GM23338 (cell line): ENCODE measurements at regions not wholly inside any gene's neighbourhood (a gene's known extent, or its start where the extent isn't known, plus 50 kb on each side); places are given as distances from the start of the nearest gene placed in this dataset.

ENCODE experiments used
- ATAC-seq: fragments of 200-7000 bp; cut with Tn5 transposase; 3 replicates; pipeline ENCODE4 v1.9.1; 2020
- DNase-seq: peaks from one replicate; pipeline ENCODE4 v3.0.0-alpha.2; 2015; ENCODE audit warnings: low spot score
- H2AFZ ChIP-seq: fragments of 200-600 bp; sonication (generic); 2 replicates; pipeline ENCODE4 v1.8.0; 2016; ENCODE audit warnings: antibody characterized with exemption, mild to moderate bottlenecking, moderate library complexity
- H3F3A ChIP-seq: fragments of 200-600 bp; sonication (generic); replicated peaks from 2 replicates; pipeline ENCODE4 v1.8.0; 2017; ENCODE audit warnings: antibody characterized with exemption, mixed run types, low read depth
- H3K27ac ChIP-seq: fragments of 200-600 bp; sonication (generic); 2 replicates; pipeline ENCODE4 v1.6.1; 2016; ENCODE audit warnings: low read depth
- H3K27me3 ChIP-seq: fragments of 200-600 bp; sonication (generic); 2 replicates; pipeline ENCODE4 v1.8.0; 2016; ENCODE audit warnings: mild to moderate bottlenecking, mixed run types, moderate library complexity; ENCODE audit not compliant: insufficient read depth
- H3K36me3 ChIP-seq: fragments of 200-600 bp; sonication (generic); 2 replicates; pipeline ENCODE4 v1.8.0; 2016; ENCODE audit warnings: mild to moderate bottlenecking; ENCODE audit not compliant: insufficient read depth
- H3K4me1 ChIP-seq: fragments of 200-600 bp; sonication (generic); 2 replicates; pipeline ENCODE4 v1.8.0; 2016; ENCODE audit warnings: mild to moderate bottlenecking, moderate library complexity; ENCODE audit not compliant: insufficient read depth
- H3K4me2 ChIP-seq: fragments of 200-600 bp; sonication (generic); 2 replicates; pipeline ENCODE4 v1.7.1; 2017; ENCODE audit warnings: mixed run types
- H3K4me3 ChIP-seq: fragments of 200-600 bp; sonication (generic); 2 replicates; pipeline ENCODE4 v1.6.1; 2016; ENCODE audit warnings: mixed run types
- H3K79me2 ChIP-seq: fragments of 200-600 bp; sonication (generic); replicated peaks from 2 replicates; pipeline ENCODE4 v1.8.0; 2017; ENCODE audit warnings: mild to moderate bottlenecking; ENCODE audit not compliant: insufficient read depth
- H3K9me2 ChIP-seq: fragments of 200-600 bp; sonication (generic); 2 replicates; pipeline ENCODE4 v1.8.0; 2017; ENCODE audit not compliant: insufficient read depth
- H4K20me1 ChIP-seq: fragments of 200-600 bp; sonication (generic); replicated peaks from 2 replicates; pipeline ENCODE4 v1.8.0; 2017; ENCODE audit warnings: mild to moderate bottlenecking; ENCODE audit not compliant: insufficient read depth
- H3K27ac Mint-ChIP-seq: 2 replicates; pipeline ENCODE4 v1.8.0; 2020; ENCODE audit warnings: inconsistent platforms, mild to moderate bottlenecking, moderate library complexity, mixed read lengths
- H3K27me3 Mint-ChIP-seq: 3 replicates; pipeline ENCODE4 v1.8.0; 2022; ENCODE audit warnings: low read depth, mild to moderate bottlenecking, moderate library complexity, mixed read lengths, inconsistent platforms; ENCODE audit not compliant: insufficient read depth, poor library complexity
- H3K36me3 Mint-ChIP-seq: 3 replicates; pipeline ENCODE4 v1.8.0; 2021; ENCODE audit warnings: low read depth, mild to moderate bottlenecking, inconsistent platforms, moderate library complexity, mixed read lengths
- H3K4me1 Mint-ChIP-seq: 3 replicates; pipeline ENCODE4 v1.8.0; 2020; ENCODE audit warnings: mild to moderate bottlenecking, inconsistent platforms, mixed read lengths
- H3K4me3 Mint-ChIP-seq: 3 replicates; pipeline ENCODE4 v1.8.0; 2021; ENCODE audit warnings: moderate library complexity, mild to moderate bottlenecking, inconsistent platforms, mixed read lengths
- H3K9me3 Mint-ChIP-seq: 3 replicates; pipeline ENCODE4 v1.8.0; 2020; ENCODE audit warnings: moderate library complexity, mild to moderate bottlenecking, inconsistent platforms, mixed read lengths
- CREB1 ChIP-seq: fragments of 250-450 bp; sonication (Bioruptor Pico); IDR thresholded peaks from 2 replicates; pipeline ENCODE4 v1.5.0; 2020; ENCODE audit warnings: low read depth, mild to moderate bottlenecking, moderate library complexity
- EZH2 ChIP-seq: fragments of 200-600 bp; sonication (generic); IDR thresholded peaks from one replicate; pipeline ENCODE4 v1.8.0; 2017; ENCODE audit warnings: antibody characterized with exemption, mild to moderate bottlenecking, low read depth; ENCODE audit not compliant: unreplicated experiment
- JUNB ChIP-seq: IDR thresholded peaks from one replicate; pipeline ENCODE4 v1.6.1; 2016; ENCODE audit warnings: antibody characterized with exemption; ENCODE audit not compliant: unreplicated experiment
- NANOG ChIP-seq: IDR thresholded peaks from 2 replicates; pipeline ENCODE4 v1.6.1; 2016; ENCODE audit warnings: antibody characterized with exemption, borderline replicate concordance
- REST ChIP-seq: IDR thresholded peaks from one replicate; pipeline ENCODE4 v1.6.1; 2018; ENCODE audit warnings: antibody characterized with exemption; ENCODE audit not compliant: unreplicated experiment
- ZNF331 ChIP-seq: fragments of 250-450 bp; sonication (Bioruptor Pico); IDR thresholded peaks from 2 replicates; pipeline ENCODE4 v1.5.0; 2020; ENCODE audit warnings: low read depth, mild to moderate bottlenecking, moderate library complexity

GRCh38 chr1:175842550-175842949 lies 99.2 kb upstream of the TNR start:
- H3K4me1 ChIP-seq: peaks cover 5% of the 10 kb centered on the region; the same call in 1 of the 2 replicates
- no peak overlapping the region for H3K27ac Mint-ChIP-seq
- H3K9me3 Mint-ChIP-seq: no peaks in the 10 kb centered on the region
- no peaks in the 10 kb centered on the region for H3K79me2 ChIP-seq
- H3K4me3 ChIP-seq: no peak overlapping the region
- no peaks in the 10 kb centered on the region for H3F3A ChIP-seq
- ATAC-seq: no peak
- peak overlapping the region; percentile 63; the same call in 1 of the 2 replicates for H2AFZ ChIP-seq
- H3K4me3 Mint-ChIP-seq: no peak overlapping the region
- peaks cover 2% of the 10 kb centered on the region for H3K27me3 Mint-ChIP-seq
- H4K20me1 ChIP-seq: no peaks in the 10 kb centered on the region
- TF ChIP-seq NANOG (no peak), JUNB (no peak), CREB1 (CRISPR knock-in tag) (no peak), ZNF331 (no peak), EZH2 (no peak), REST (no peak)
- no peak for DNase-seq
- H3K9me2 ChIP-seq: no peaks in the 10 kb centered on the region; the same call in 1 of the 2 replicates
- H3K4me2 ChIP-seq: no peak overlapping the region
- H3K36me3 Mint-ChIP-seq: no peaks in the 10 kb centered on the region
- H3K27me3 ChIP-seq: no peaks in the 10 kb centered on the region
- H3K27ac ChIP-seq: no peak overlapping the region
- peaks cover 40% of the 10 kb centered on the region for H3K4me1 Mint-ChIP-seq
- no peaks in the 10 kb centered on the region for H3K36me3 ChIP-seq

DNA sequence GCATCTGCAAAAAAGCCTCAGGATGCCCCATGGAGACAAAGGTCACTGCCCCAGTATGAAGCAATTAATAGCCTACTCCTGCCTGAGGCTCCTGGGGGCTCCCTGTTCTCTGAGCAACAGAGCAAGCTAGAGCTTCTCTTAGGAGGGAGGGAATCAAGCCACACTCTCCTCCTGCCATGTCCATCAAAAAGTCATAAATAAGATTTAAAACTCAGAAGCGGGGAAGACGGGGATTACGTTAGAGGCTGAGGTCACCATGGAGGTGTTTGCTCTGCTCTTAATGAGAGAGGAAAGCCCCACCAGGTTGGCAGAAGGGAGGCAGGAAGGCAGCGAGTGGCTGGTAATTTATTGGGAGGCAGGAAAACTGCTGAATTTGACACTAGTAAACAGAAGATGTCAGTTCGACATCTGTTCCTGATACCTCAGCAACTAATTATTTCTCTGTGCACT lies 98.4 kb upstream of the TNR start:
- no peak overlapping the region for H3K27ac ChIP-seq
- no peaks in the 10 kb centered on the region for H3K36me3 ChIP-seq
- no peak overlapping the region for H3K4me2 ChIP-seq
- H3F3A ChIP-seq: no peaks in the 10 kb centered on the region
- H3K4me1 Mint-ChIP-seq: peaks cover 40% of the 10 kb centered on the region
- no peaks in the 10 kb centered on the region for H3K36me3 Mint-ChIP-seq
- H3K27me3 ChIP-seq: no peaks in the 10 kb centered on the region
- peaks cover 5% of the 10 kb centered on the region; the same call in 1 of the 2 replicates for H3K4me1 ChIP-seq
- no peak overlapping the region for H3K27ac Mint-ChIP-seq
- H3K4me3 ChIP-seq: no peak overlapping the region
- TF ChIP-seq REST: no peak
- no peaks in the 10 kb centered on the region for H4K20me1 ChIP-seq
- H3K27me3 Mint-ChIP-seq: peaks cover 2% of the 10 kb centered on the region
- no peaks in the 10 kb centered on the region for H3K79me2 ChIP-seq
- no peak overlapping the region for H3K4me3 Mint-ChIP-seq
- ATAC-seq: peak; percentile 64
- H3K9me2 ChIP-seq: no peaks in the 10 kb centered on the region; the same call in 1 of the 2 replicates
- H2AFZ ChIP-seq: no peak overlapping the region; the same call in 1 of the 2 replicates
- no peaks in the 10 kb centered on the region for H3K9me3 Mint-ChIP-seq
- no peak for DNase-seq
